NCI-H226 (cell line): ENCODE measurements at regions not wholly inside any gene's neighbourhood (a gene's known extent, or its start where the extent isn't known, plus 50 kb on each side); places are given as distances from the start of the nearest gene placed in this dataset.

Experiments used
- DNase-seq: peaks from one replicate; pipeline ENCODE4 v3.0.0-alpha.2; 2015

GRCh38 chr14:88985654-88986053, 161.2 kb downstream of the TTC8 start:
- DNase-seq = no peak

GRCh38 chr14:88986146-88986841, 161.8 kb downstream of the TTC8 start:
- DNase-seq = peak; percentile 57

GRCh38 chr14:88986908-88987307, 162.5 kb downstream of the TTC8 start:
- DNase-seq = peak; percentile 20

GRCh38 chr14:88987516-88987915, 163.1 kb downstream of the TTC8 start:
- DNase-seq = peak; percentile 66

GRCh38 chr14:88989911-88990310, 165.5 kb downstream of the TTC8 start:
- DNase-seq = no peak

GRCh38 chr14:88990856-88991255, 166.4 kb downstream of the TTC8 start:
- DNase-seq = no peak

GRCh38 chr14:88992011-88992410, 167.6 kb downstream of the TTC8 start:
- DNase-seq = no peak

GRCh38 chr14:88993946-88994345, 169.5 kb downstream of the TTC8 start:
- DNase-seq = peak; percentile 85

GRCh38 chr14:88995437-88996198, 171.2 kb downstream of the TTC8 start:
- peak; percentile 88 for DNase-seq

GRCh38 chr14:88998027-88998426, 173.6 kb downstream of the TTC8 start:
- DNase-seq = no peak

- DNase-seq = no peak
Measured at GRCh38 chr14:88999137-88999536, 174.7 kb downstream of the TTC8 start.

- peak; percentile 92 for DNase-seq
Measured at GRCh38 chr14:89000007-89000942, 175.8 kb downstream of the TTC8 start.

GRCh38 chr14:89004166-89004565, 179.7 kb downstream of the TTC8 start:
- DNase-seq = peak; percentile 55

GRCh38 chr14:89007906-89008305, 183.5 kb downstream of the TTC8 start:
- DNase-seq = no peak

- no peak for DNase-seq
Measured at GRCh38 chr14:89011355-89012281, 187.2 kb downstream of the TTC8 start.

GRCh38 chr14:89012282-89013097, 188.0 kb downstream of the TTC8 start:
- no peak for DNase-seq

GRCh38 chr14:89013098-89013504, 188.7 kb downstream of the TTC8 start:
- DNase-seq = peak; percentile 9

GRCh38 chr14:89013698-89014568, 189.5 kb downstream of the TTC8 start:
- DNase-seq = no peak

GRCh38 chr14:89014569-89014850, 190.1 kb downstream of the TTC8 start:
- no peak for DNase-seq

- DNase-seq = no peak
Measured at GRCh38 chr14:89015016-89015415, 190.6 kb downstream of the TTC8 start.
